Inferior parietal cortex (tissue), 1 donor: ENCODE measurements at regions not wholly inside any gene's neighbourhood (a gene's known extent, or its start where the extent isn't known, plus 50 kb on each side); places are given as distances from the start of the nearest gene placed in this dataset.
"Not testable (repeated sequence)": the region's sequence is repeated elsewhere in the genome, so short reads cannot be mapped to it uniquely, and the experiment has no call there.

ENCODE experiments used
- DNase-seq: peaks from one replicate; pipeline ENCODE4 v3.0.0-alpha.2; 2016; ENCODE audit errors: extremely low spot score

GRCh38 chr6:9708600-9708999 lies 706.3 kb downstream of the TFAP2A start:
- DNase-seq = no peak

- DNase-seq = no peak
Measured at GRCh38 chr6:9704989-9705388, 709.9 kb downstream of the TFAP2A start.

GRCh38 chr6:9702914-9703313 lies 712.0 kb downstream of the TFAP2A start:
- no peak for DNase-seq

GRCh38 chr6:9699888-9700287 lies 715.0 kb downstream of the TFAP2A start:
- DNase-seq = peak; percentile 17

GRCh38 chr6:9697263-9697931 lies 717.5 kb downstream of the TFAP2A start:
- DNase-seq = no peak

GRCh38 chr6:9690388-9690787 lies 724.5 kb downstream of the TFAP2A start:
- no peak for DNase-seq

- DNase-seq = not testable (repeated sequence)
Measured at GRCh38 chr6:9680727-9681126, 734.1 kb downstream of the TFAP2A start.

- no peak for DNase-seq
Measured at GRCh38 chr6:9675122-9675521, 739.8 kb downstream of the TFAP2A start.

GRCh38 chr6:9659848-9660247 lies 755.0 kb downstream of the TFAP2A start:
- DNase-seq = no peak

- DNase-seq = no peak
Measured at GRCh38 chr6:9657994-9658393, 756.9 kb downstream of the TFAP2A start.

- DNase-seq = no peak
Measured at GRCh38 chr6:9647599-9647998, 767.3 kb downstream of the TFAP2A start.

- no peak for DNase-seq
Measured at GRCh38 chr6:9647071-9647445, 767.8 kb downstream of the TFAP2A start.

GRCh38 chr6:9646342-9647070 lies 768.4 kb downstream of the TFAP2A start:
- no peak for DNase-seq

GRCh38 chr6:9638861-9639260 lies 776.0 kb downstream of the TFAP2A start:
- no peak for DNase-seq

GRCh38 chr6:9634776-9635175 lies 780.1 kb downstream of the TFAP2A start:
- DNase-seq = no peak

- DNase-seq = no peak
Measured at GRCh38 chr6:9632026-9632425, 782.8 kb downstream of the TFAP2A start.

- DNase-seq = no peak
Measured at GRCh38 chr6:9628819-9629218, 786.1 kb downstream of the TFAP2A start.

GRCh38 chr6:9627916-9628315 lies 787.0 kb downstream of the TFAP2A start:
- no peak for DNase-seq

- DNase-seq = no peak
Measured at GRCh38 chr6:9623985-9624384, 790.9 kb downstream of the TFAP2A start.

- DNase-seq = no peak
Measured at GRCh38 chr6:9623228-9623832, 791.5 kb downstream of the TFAP2A start.

- DNase-seq = no peak
Measured at GRCh38 chr6:9621276-9621675, 793.6 kb downstream of the TFAP2A start.

- no peak for DNase-seq
Measured at GRCh38 chr6:9620687-9621086, 794.2 kb downstream of the TFAP2A start.

- DNase-seq = no peak
Measured at GRCh38 chr6:9620263-9620662, 794.6 kb downstream of the TFAP2A start.
